HG02571 (cell line): ENCODE measurements at regions not wholly inside any gene's neighbourhood (a gene's known extent, or its start where the extent isn't known, plus 50 kb on each side); places are given as distances from the start of the nearest gene placed in this dataset.

ENCODE experiments used
- ATAC-seq: cut with Tn5 transposase; IDR thresholded peaks from one replicate; pipeline ENCODE4 v1.9.1; 2021; ENCODE audit warnings: mild to moderate bottlenecking, moderate library complexity; ENCODE audit not compliant: unreplicated experiment

- no peak for ATAC-seq
Observed at GRCh38 chr11:127274328-127274676, 273.7 kb upstream of the KIRREL3 start.

DNA sequence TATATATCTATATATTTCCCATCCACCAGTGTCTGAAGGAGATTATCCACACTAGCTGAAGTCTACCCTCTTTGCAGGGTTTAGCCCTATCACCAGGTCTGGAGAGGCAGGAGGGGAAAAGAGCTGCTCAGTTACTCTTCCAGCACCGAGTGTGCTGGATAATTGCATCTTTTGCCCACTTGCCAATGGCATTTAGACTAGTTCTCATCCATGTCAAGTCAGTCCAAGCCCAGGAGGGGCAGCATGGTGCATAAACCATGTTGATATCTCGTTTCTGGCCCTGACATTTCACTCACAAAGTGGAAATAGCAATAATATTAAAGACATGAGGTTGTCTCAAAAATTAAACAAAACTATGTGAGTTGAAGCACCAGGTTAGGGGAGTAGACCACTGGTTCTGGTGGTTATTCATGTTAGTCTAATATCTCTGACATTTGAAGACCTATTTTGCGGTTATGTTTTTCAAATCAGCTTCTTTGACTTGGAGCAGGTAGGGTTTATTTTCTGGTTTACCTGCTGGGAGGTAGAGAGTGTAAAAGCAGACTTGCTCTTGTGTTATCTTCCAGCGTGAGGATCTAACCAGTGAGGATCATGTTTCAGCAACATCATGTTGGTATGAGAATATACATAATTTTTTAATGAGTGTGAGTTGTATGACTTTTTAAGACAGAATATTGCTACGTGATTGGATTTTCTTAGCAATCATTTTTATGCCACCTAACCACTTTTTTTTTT, 273.2 kb upstream of the KIRREL3 start:
- ATAC-seq: no peak

- ATAC-seq: no peak
Observed at GRCh38 chr11:127270851-127271250, 270.3 kb upstream of the KIRREL3 start.

DNA sequence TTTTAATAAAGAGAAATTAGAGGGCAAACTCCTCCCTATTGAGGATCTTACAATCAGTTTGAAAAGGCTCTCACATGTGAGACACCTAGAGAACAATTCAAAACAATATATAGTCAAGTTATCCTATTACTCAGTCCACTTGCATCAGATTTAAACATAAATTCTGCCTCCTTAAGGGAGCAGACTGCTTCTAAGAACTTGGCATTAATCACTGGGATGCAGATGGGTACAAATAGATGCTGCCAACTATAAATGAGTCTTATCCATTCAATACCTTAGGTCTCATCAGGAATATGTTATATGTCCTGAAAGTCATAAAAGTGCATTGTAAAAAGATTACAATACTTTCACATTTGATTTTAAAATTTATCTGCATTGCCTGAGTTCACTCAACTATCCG, 269.3 kb upstream of the KIRREL3 start:
- ATAC-seq: no peak

- no peak for ATAC-seq
Observed at GRCh38 chr11:127268932-127269331, 268.4 kb upstream of the KIRREL3 start.

DNA sequence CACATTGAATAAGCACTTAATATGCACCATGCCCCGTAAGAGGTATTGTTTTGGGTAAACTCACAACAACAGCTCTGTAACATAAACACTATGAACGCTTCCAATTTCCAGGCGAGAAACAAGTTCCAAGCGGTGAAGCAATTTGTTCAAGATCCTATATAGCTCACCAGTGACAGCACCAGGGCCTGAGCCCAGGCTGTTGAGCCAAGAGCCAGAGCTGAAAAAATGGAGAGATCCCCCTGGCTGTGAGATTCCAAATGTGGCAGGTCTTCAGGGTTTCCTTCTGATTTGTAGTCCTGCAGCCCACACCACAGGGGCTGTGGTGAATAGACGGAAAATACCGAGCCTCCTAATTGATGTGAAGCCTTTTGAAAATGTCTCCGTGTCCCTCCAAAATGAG, 268.0 kb upstream of the KIRREL3 start:
- ATAC-seq: no peak

- ATAC-seq: no peak
Observed at GRCh38 chr11:127259102-127259501, 258.5 kb upstream of the KIRREL3 start.

GRCh38 chr11:127255209-127255608, 254.6 kb upstream of the KIRREL3 start:
- no peak for ATAC-seq

DNA sequence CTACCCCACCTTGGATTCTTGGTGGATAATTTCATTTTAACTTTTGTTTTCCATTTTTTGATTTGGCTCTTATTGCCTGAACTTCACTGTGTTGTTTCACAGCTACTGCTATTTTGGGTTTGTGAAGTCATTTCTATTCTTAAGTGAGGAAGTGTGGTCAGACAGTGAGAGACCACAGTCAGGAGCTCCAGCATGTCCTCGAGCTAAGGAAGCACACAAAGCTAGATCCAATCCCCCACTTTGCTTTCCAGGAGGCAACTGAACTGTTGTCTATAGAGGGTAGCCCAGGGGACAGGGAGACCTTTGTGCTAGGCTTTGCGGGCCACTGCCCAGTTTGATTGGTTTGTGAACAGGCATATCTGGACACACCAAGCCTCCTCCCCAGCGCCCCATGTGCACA, 251.8 kb upstream of the KIRREL3 start:
- ATAC-seq: no peak

GRCh38 chr11:127249576-127249975, 249.0 kb upstream of the KIRREL3 start:
- ATAC-seq: no peak

- no peak for ATAC-seq
Observed at GRCh38 chr11:127248476-127248875, 247.9 kb upstream of the KIRREL3 start.

GRCh38 chr11:127247261-127247851, 246.8 kb upstream of the KIRREL3 start:
- no peak for ATAC-seq

GRCh38 chr11:127242676-127243075, 242.1 kb upstream of the KIRREL3 start:
- ATAC-seq: no peak

DNA sequence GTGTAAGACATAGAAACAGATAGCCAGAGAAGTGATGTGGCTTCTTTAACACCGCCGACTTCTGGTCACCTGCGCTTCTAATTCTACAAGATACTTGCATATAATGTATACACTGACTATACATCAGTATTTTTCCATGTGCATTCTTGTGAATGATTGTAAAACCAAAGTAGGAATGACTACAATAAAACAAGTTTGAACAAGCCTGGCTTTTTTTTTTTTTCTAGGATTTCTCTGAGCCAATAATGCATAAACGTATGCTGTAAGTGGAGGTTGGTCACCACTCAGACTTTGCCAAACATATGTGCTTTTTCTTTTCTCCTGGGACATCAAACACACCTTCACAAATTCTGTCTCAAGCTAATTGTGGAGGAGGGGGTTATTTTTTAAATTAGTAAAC, 237.8 kb upstream of the KIRREL3 start:
- no peak for ATAC-seq

- no peak for ATAC-seq
Observed at GRCh38 chr11:127236776-127237175, 236.2 kb upstream of the KIRREL3 start.

GRCh38 chr11:127233998-127234397, 233.4 kb upstream of the KIRREL3 start:
- ATAC-seq: no peak

DNA sequence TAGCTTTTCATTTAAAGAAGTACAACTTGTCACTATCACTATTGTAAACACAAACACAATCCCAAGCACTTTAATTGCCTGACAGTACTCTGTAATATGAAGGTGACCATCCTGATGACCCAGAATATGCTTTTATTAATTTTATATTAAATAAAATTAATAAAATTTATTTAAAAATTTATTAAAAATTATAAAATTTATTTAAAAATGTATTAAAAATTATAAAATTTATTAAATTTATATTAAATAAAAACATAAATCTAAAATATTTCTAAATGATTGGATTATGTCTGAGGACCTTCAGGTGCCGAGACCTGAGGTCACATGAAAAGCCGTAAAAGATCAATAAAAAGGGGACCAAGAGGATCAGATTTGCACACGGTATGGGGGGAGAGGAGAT, 229.8 kb upstream of the KIRREL3 start:
- no peak for ATAC-seq

GRCh38 chr11:127226949-127227348, 226.4 kb upstream of the KIRREL3 start:
- no peak for ATAC-seq

- ATAC-seq: no peak
Observed at GRCh38 chr11:127226380-127226779, 225.8 kb upstream of the KIRREL3 start.

- no peak for ATAC-seq
Observed at GRCh38 chr11:127225619-127226018, 225.0 kb upstream of the KIRREL3 start.

GRCh38 chr11:127224276-127224675, 223.7 kb upstream of the KIRREL3 start:
- no peak for ATAC-seq

- ATAC-seq: no peak
Observed at GRCh38 chr11:127223633-127224032, 223.1 kb upstream of the KIRREL3 start.

DNA sequence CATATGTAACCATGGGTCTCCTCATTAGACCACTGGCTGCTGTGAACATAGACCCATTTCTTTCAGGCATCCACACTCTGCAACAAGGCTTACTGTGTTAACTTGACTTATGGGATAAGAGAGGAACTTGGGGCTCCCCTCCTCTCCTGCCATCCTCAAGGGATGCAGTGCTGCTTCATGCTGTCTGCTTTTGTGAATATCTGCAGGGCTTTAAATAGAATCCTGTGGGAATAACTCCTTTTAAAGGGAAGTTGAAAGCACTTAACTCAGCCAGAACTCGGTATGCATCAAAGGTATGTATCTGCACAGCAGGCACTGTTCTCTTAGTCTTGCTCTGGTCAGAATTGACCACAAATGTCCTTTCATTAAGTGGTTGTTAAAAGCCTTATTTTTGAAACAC, 222.5 kb upstream of the KIRREL3 start:
- no peak for ATAC-seq
